Heart left ventricle (tissue), 16 donors: ENCODE measurements at regions not wholly inside any gene's neighbourhood (a gene's known extent, or its start where the extent isn't known, plus 50 kb on each side); places are given as distances from the start of the nearest gene placed in this dataset.

Experiments used
- ATAC-seq, 4 donors: fragments of 200-7000 bp; cut with Tn5 transposase; one replicate each; pipeline ENCODE4 v1.9.1; 2020 to 2022; ENCODE audit warnings: moderate library complexity in 4 of 4, mild to moderate bottlenecking in 3 of 4, moderate number of reproducible peaks in 1 of 4
- DNase-seq, 5 donors: peaks; one replicate each; pipeline ENCODE4 v3.0.0-alpha.2; 2020
- H3K27ac ChIP-seq, 12 donors: fragments of 200-600 bp; sonication (generic) in 4 of 12; one replicate each; pipeline versions ENCODE4 v1.5.0 to v1.8.0; 2016 to 2022; ENCODE audit warnings: mild to moderate bottlenecking in 2 of 12
- H3K27me3 ChIP-seq, 9 donors: fragments of 200-600 bp; sonication (generic) in 2 of 9; one replicate each; pipeline versions ENCODE4 v1.5.1 to v1.8.0; 2016 to 2022; ENCODE audit warnings: mild to moderate bottlenecking in 3 of 9
- H3K36me3 ChIP-seq, 9 donors: fragments of 200-600 bp; sonication (generic) in 2 of 9; one replicate each; pipeline versions ENCODE4 v1.5.0 to v1.8.0; 2018 to 2022; ENCODE audit warnings: mild to moderate bottlenecking in 2 of 9
- H3K4me1 ChIP-seq, 12 donors: fragments of 200-600 bp; sonication (generic) in 4 of 12; one replicate each; pipeline versions ENCODE4 v1.5.0 to v1.8.0; 2016 to 2022; ENCODE audit warnings: mild to moderate bottlenecking in 3 of 12
- H3K4me3 ChIP-seq, 12 donors: fragments of 200-600 bp; sonication (generic) in 4 of 12; one replicate each; pipeline versions ENCODE4 v1.5.0 to v1.8.0; 2017 to 2022; ENCODE audit warnings: mild to moderate bottlenecking in 9 of 12, moderate library complexity in 4 of 12
- H3K9me3 ChIP-seq, 12 donors: fragments of 200-600 bp; sonication (generic) in 4 of 12; one replicate each; pipeline versions ENCODE4 v1.5.0 to v1.8.0; 2016 to 2022; ENCODE audit warnings: mild to moderate bottlenecking in 1 of 12
- CTCF ChIP-seq, 12 donors: fragments of 200-600 bp; sonication (generic) in 4 of 12; IDR thresholded peaks; one replicate each; pipeline versions ENCODE4 v1.5.0 to v1.8.0; 2018 to 2022; ENCODE audit warnings: antibody characterized with exemption in 12 of 12, mild to moderate bottlenecking in 5 of 12
- POLR2A ChIP-seq, 2 donors: fragments of 450-650 bp; IDR thresholded peaks; one replicate each; pipeline ENCODE4 v1.6.1; 2017; ENCODE audit warnings: antibody characterized with exemption in 2 of 2, mild to moderate bottlenecking in 2 of 2, moderate library complexity in 2 of 2
- WGBS, 4 donors: extraction: QIAGEN DNeasy Blood & Tissue Kit in 2 of 4; methylation state at CpG; one replicate each; pipeline versions ENCODE4 v1.1.5 to v1.1.7; 2013 to 2018; 5-methylcytosine and 5-hydroxymethylcytosine counted together
- intact Hi-C, 10 donors: fragments of 100-400 bp; cut with DNase I; formaldehyde crosslinking; loops; one replicate each; pipeline versions ENCODE4 v1.11.1 to v1.14.2; 2022
- donor health status: ischemic (EF 13 %, LVEDD 7.1; RV severe dilation, severe dysfunction).
- donor health status: healthy with polysubstance abuse.
- donor health status: DM: no; HTN: yes; CAD: no.
- donor health status: DM: no; HTN: no; CAD: no.
- donor health status: ischemic (EF 25% LVEDD 6.9; RV normal size, moderate dysfunction).
- donor health status: ischemic (EF 25% LVEDD 5.7; RV mildly dilated, moderate dysfunction).
- donor health status: healthy.
- donor health status: DM: yes; HTN: yes; CAD: no.
- donor health status: ischemic (EF 35%, LVEDD 5.7; RV mildly dilated, moderate dysfunction).
- donor health status: nonischemic (EF 11% LVEDD 7.7; RV severe dilation, severe dysfunction).
- donor health status: DM: yes; HTN: yes; CAD: no.
- donor health status: PGD.
- donor health status: ischemic (EF 29% LVEDD 5.4; RV normal size, mild dysfunction).
- donor health status: nonischemic (EF 23%, LVEDD 6.1; RV moderate dilation, normal function).

GRCh38 chr5:28374492-28374967 is 1336.1 kb upstream of the CDH9 start:
- H3K9me3 ChIP-seq, result peaks cover 0 to 20% (median 0%) of the 10 kb centered on the region in 12 donors
- DNase-seq (no peak), ATAC-seq (no peak)
- intact Hi-C loops, result no loop called here
- H3K4me3 ChIP-seq, result no peak overlapping the region
- TF ChIP-seq POLR2A (IDR thresholded peaks at IDR 0.05) (no peak), CTCF (IDR thresholded peaks at IDR 0.05) (no peak)
- WGBS, 4 donors, result 47 to 62% (median 52%) methylated on average over 3 of the region's 3 CpGs
- no peaks in the 10 kb centered on the region for H3K36me3 ChIP-seq
- no peak overlapping the region for H3K27ac ChIP-seq
- no peaks in the 10 kb centered on the region for H3K27me3 ChIP-seq
- H3K4me1 ChIP-seq, result no peaks in the 10 kb centered on the region

- no peak for ATAC-seq
- Histone ChIP-seq H3K36me3 (no peaks in the 10 kb centered on the region), H3K27me3 (no peaks in the 10 kb centered on the region), H3K4me3 (no peak overlapping the region), H3K9me3 (peaks cover 0 to 18% (median 0%) of the 10 kb centered on the region in 12 donors), H3K27ac (no peak overlapping the region), H3K4me1 (no peaks in the 10 kb centered on the region)
- intact Hi-C loops, result no loop called here
- no peak for TF ChIP-seq POLR2A (IDR thresholded peaks at IDR 0.05)
- no peak for TF ChIP-seq CTCF (IDR thresholded peaks at IDR 0.05)
- WGBS, 4 donors, result 63 to 88% (median 78%) methylated on average over 3 of the region's 3 CpGs
- no peak for DNase-seq
Observed at GRCh38 chr5:28370896-28371295, 1332.5 kb upstream of the CDH9 start.

- Histone ChIP-seq H3K27ac (no peak overlapping the region), H3K27me3 (no peaks in the 10 kb centered on the region), H3K4me3 (no peak overlapping the region), H3K9me3 (peaks cover 0 to 6% (median 0%) of the 10 kb centered on the region in 12 donors), H3K36me3 (no peaks in the 10 kb centered on the region), H3K4me1 (no peaks in the 10 kb centered on the region)
- WGBS, 4 donors, result 67 to 76% (median 71%) methylated on average over 2 of the region's 2 CpGs
- ATAC-seq (no peak), DNase-seq (no peak)
- TF ChIP-seq POLR2A (IDR thresholded peaks at IDR 0.05) (no peak), CTCF (IDR thresholded peaks at IDR 0.05) (no peak)
- intact Hi-C loops, result no loop called here
Observed at GRCh38 chr5:28369418-28369817, 1331.0 kb upstream of the CDH9 start.

- no peaks in the 10 kb centered on the region for H3K4me1 ChIP-seq
- ATAC-seq (no peak), DNase-seq (no peak)
- H3K9me3 ChIP-seq, result peaks cover 0 to 24% (median 8%) of the 10 kb centered on the region in 12 donors
- TF ChIP-seq CTCF (IDR thresholded peaks at IDR 0.05) (no peak), POLR2A (IDR thresholded peaks at IDR 0.05) (no peak)
- H3K27ac ChIP-seq, result no peak overlapping the region
- WGBS, 4 donors, result 21 to 48% (median 31%) methylated on average over 2 of the region's 2 CpGs
- intact Hi-C loops, result no loop called here
- no peaks in the 10 kb centered on the region for H3K27me3 ChIP-seq
- H3K4me3 ChIP-seq, result no peak overlapping the region
- H3K36me3 ChIP-seq, result no peaks in the 10 kb centered on the region
Observed at GRCh38 chr5:28355831-28356230, 1317.4 kb upstream of the CDH9 start.
